HG03442 (cell line): ENCODE measurements at regions not wholly inside any gene's neighbourhood (a gene's known extent, or its start where the extent isn't known, plus 50 kb on each side); places are given as distances from the start of the nearest gene placed in this dataset.
"Not testable (repeated sequence)": the region's sequence is repeated elsewhere in the genome, so short reads cannot be mapped to it uniquely, and the experiment has no call there.

Experiments used
- ATAC-seq: cut with Tn5 transposase; IDR thresholded peaks from one replicate; pipeline ENCODE4 v1.9.1; 2021; ENCODE audit warnings: mild to moderate bottlenecking, moderate library complexity; ENCODE audit not compliant: unreplicated experiment

DNA sequence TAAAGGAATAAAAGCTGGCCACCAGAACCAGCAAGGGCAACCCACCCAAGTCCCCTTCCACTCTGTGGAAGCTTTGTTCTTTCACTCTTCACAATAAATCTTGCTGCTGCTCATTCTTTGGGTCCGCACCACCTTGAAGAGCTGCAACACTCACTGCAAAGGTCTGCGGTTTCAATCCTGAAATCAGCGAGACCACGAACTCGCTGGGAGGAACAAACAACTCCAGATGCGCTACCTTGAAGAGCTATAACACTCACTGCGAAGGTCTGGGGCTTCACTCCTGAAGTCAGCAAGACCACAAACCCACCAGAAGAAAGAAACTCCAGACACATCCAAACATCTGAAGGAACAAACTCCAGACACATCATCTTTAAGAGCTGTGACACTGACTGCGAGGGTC is 365.2 kb upstream of the LUZP2 start:
- no peak for ATAC-seq

DNA sequence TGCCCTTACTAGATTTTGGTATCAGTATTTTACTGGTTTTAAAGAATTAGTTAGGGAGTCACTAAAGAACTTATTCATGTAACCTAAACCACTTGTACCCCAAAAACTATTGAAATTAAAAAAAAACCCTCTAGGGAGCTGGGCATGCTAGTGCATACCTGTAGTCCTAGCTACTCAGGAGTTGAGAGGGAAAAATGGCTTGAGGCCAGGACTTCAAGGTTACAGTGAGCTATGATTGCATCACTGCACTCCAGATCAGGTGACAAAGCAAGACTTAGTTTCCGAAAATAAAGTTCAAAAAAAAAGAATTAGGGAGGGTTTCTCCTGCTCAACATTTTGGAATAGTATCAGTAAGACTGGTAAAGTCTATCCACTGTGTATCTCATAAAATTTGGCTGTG is 364.4 kb upstream of the LUZP2 start:
- ATAC-seq = no peak

GRCh38 chr11:24134879-24135589 is 361.8 kb upstream of the LUZP2 start:
- no peak for ATAC-seq

- ATAC-seq = no peak
These were observed 354.8 kb upstream of the LUZP2 start for GRCh38 chr11:24142062-24142461.

GRCh38 chr11:24145411-24145810 is 351.4 kb upstream of the LUZP2 start:
- no peak for ATAC-seq

- ATAC-seq = no peak
These were observed 343.5 kb upstream of the LUZP2 start for GRCh38 chr11:24153337-24153736.

- ATAC-seq = no peak
These were observed 341.1 kb upstream of the LUZP2 start for GRCh38 chr11:24155792-24156191.

- no peak for ATAC-seq
These were observed 339.5 kb upstream of the LUZP2 start for GRCh38 chr11:24157316-24157715.

- ATAC-seq = no peak
These were observed 335.3 kb upstream of the LUZP2 start for GRCh38 chr11:24161587-24161986.

- ATAC-seq = no peak
These were observed 333.7 kb upstream of the LUZP2 start for GRCh38 chr11:24163146-24163545.

- no peak for ATAC-seq
These were observed 333.0 kb upstream of the LUZP2 start for GRCh38 chr11:24163841-24164240.

- no peak for ATAC-seq
These were observed 325.0 kb upstream of the LUZP2 start for GRCh38 chr11:24171869-24172268.

GRCh38 chr11:24181395-24182047 is 315.3 kb upstream of the LUZP2 start:
- ATAC-seq = no peak

- not testable (repeated sequence) for ATAC-seq
These were observed 311.3 kb upstream of the LUZP2 start for GRCh38 chr11:24185535-24185934.

DNA sequence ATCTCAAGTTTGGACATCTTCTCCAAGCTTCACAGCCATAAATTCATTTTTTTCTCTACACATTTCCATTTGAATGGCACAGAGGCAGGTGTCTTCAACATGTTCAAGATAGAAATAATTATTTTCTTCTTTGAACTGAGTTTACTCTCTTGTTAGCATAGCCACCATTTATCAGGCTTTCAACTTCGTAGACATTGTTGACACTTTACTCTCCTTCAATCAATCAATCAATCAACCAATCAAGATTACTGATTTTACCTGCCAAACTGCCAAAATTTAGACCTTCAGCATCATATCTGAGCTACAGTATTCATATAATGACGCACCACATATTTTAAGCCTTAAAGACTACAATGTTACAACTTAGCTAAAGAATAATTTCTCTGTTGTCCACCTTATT is 300.1 kb upstream of the LUZP2 start:
- ATAC-seq = no peak

GRCh38 chr11:24198481-24198880 is 298.4 kb upstream of the LUZP2 start:
- ATAC-seq = no peak

DNA sequence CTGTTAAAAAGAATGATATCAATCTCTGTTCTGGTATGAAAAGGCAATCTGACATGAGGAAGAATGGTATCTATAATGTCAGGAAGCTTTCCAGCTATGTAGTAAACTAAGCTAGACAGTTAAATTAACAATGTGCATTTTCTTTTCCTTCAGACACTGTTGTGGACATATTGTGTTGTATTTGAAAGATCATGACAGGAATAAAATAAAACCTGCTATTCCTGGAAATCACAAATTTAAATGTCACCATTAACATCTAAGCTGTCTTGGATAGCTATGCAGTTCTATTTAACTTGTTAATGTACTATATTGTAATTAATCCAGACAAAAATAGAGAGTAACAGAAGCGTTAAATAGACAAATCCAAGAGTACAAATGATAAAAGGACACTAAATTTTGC is 297.4 kb upstream of the LUZP2 start:
- ATAC-seq = no peak

GRCh38 chr11:24206030-24206429 is 290.8 kb upstream of the LUZP2 start:
- ATAC-seq = no peak

GRCh38 chr11:24206511-24206910 is 290.3 kb upstream of the LUZP2 start:
- ATAC-seq = no peak

GRCh38 chr11:24216488-24216887 is 280.4 kb upstream of the LUZP2 start:
- no peak for ATAC-seq

DNA sequence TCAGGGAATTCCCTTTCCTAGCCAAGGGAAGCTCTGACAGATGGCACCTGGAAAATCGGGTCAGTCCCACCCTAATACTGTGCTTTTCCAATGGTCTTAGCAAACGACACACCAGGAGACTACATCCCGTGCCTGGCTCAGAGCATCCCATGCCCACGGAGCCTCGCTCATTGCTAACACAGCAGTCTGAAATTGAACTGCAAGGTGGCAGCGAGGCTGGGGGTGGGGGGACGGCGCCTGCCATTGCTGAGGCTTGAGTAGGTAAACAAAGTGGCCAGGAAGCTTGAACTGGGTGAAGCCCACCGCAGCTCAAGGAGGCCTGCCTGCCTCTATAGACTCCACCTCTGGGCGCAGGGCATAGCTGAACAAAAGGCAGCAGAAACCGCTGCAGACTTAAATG is 279.5 kb upstream of the LUZP2 start:
- not testable (repeated sequence) for ATAC-seq

- no peak for ATAC-seq
These were observed 271.4 kb upstream of the LUZP2 start for GRCh38 chr11:24225501-24225900.

DNA sequence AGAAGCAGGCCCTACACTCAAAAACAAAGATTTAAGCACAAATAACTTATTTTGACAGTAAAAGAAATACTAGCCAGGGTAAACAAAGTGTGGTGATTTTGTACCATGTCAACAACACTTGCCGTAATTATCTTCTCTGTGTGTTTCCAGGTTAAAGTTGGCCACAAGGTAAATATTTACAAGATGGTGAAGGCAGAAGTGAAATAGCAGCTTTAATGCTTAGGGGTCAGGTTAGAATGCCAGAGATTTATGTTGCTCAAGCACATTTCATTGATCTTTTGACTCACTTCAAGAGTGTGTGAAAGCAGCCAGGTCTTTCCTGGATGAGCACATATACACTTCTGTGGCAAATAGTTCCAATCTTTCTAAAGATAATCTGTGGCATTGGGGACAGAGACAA is 270.2 kb upstream of the LUZP2 start:
- no peak for ATAC-seq
